GM18511 (cell line): ENCODE measurements at regions not wholly inside any gene's neighbourhood (a gene's known extent, or its start where the extent isn't known, plus 50 kb on each side); places are given as distances from the start of the nearest gene placed in this dataset.

Experiments
- ATAC-seq: cut with Tn5 transposase; IDR thresholded peaks from one replicate; pipeline ENCODE4 v1.9.1; 2021; ENCODE audit warnings: mild to moderate bottlenecking, moderate library complexity; ENCODE audit not compliant: unreplicated experiment

DNA sequence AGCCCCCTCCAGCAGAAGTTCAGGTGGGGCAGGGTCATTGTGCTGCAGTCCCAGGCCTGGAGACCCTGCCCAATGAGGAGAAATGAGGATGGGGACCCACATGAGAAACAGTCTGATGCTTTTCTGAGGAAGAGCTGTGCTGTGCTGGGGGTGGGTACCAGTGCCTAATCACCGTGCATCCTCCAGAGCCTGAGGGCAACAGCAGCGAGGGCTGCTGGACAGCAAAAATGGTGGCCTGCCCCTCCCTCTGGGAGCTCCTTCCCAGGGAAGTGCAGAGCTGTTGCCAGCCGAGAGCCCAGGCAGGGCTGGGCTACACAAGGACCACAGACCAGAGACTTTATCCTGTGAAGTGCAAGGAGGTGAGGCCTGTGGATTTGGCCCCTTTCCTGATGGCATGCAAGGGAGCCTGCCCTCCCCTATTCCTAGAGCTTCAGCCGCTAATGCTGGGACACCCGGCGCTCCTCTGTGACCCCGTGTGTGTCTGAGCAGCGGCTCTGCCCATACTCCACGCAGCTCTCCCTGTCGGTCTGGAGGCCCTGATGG lies 134.8 kb downstream of the DSEL start:
- no peak for ATAC-seq

DNA sequence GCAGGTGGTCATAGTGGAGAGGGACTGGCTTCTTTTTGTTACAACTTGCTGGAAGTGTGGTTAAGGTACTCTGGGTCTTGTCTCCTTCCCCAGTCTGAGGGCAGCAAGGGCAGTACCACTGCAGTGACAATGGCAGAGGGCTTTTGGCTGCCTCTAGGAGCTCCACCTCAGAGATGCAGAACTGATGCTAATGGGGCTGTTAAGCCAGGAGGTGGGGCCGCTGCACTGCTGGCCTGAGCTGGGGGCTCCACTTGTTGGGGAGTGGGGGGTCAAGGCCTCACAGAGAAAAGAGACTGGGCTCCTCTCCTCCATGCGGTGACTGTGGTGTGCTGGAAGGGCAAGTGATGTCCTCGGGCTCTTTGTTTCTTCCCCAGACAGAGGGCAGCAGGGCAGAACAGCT lies 135.7 kb downstream of the DSEL start:
- no peak for ATAC-seq

DNA sequence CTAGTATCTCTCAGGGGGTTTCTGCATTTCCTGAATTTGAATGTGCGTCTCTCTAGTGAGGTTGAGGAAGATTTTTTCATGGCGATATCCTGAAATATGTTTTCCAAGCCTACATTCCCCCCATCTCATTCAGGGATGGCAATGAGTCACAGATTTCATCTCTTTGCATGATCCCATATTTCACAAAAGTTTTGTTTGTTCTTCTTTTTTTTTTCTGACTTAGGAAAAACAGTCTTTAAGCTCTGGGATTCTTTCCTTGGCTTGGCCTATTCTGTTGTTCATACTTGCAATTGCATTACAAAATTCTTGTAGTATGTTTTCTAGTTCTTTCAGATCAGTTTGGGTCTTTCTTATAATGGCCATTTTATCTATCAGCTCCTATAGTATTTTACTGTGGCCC lies 136.5 kb downstream of the DSEL start:
- no peak for ATAC-seq

DNA sequence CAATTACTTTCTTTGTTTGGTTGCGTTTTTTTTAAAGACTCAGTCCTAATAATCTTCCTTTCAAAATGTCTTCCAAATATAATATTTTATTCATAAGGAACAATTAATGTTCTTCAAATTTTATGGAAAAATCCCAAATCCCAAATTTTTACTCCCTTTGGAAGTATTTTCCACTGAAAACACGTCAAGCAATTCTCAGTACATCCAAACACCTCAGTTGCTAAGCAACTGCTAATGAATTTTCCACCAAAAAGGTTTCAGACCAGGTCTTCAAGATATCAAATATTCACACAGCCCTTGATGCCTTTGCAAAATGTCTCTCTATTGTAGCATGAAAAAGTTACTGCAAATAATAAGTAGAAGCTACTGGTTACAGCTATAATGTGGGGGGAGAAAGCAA lies 140.1 kb downstream of the DSEL start:
- no peak for ATAC-seq

DNA sequence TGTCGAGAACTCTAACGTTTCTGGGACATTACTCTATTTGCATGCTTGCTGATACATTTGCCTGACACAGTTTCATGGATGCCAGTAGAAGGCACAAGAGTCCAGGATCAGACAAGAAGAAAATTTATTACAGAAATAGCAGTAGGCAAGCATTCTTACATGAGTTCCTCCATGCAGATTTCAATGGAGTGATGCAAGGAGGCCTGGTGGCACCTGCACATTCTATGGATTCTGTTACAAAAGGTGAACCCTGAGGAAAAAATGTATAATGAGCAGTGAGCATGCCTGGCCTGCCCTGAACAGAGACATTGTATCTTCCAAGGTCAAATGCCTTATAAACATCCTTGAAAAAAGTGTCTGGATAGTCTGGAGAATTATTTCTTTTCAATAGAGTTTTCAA lies 142.9 kb downstream of the DSEL start:
- no peak for ATAC-seq

DNA sequence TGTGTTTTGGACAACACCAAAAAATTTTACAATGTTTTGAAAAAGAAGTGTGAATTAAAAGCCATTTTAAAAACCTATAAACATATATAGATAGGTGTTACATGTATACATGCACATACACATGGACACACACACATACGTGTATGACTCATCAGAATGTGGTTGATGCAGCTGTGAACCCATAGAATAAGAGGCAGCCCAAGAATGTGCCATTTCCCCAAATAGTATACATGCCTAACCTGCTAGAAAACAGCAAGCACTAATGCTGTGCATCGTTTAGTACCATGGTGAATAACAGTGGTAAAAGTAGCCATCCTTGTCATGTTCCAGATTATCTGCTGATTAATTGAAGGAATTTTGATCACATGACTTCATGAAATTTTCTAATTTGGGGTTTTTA lies 149.0 kb downstream of the DSEL start:
- no peak for ATAC-seq

DNA sequence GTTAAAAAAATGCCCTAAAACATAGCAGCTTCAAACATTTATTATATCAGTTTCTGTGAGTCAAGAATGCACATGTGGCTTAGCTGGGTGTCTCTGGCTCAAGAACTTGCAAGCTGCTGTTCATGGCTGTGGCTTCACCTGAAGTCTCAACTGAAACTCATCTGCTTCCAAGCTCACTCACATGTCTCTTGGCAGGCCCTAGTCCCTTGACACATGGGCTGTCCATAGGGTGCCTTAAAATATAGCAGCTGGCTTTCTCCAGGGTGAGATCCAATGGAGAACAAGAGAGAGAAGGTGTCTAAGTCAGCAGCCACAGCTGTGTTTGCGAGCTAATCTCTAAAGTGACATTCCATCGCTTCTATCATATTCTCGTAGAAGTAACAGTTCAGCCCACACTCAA lies 152.8 kb downstream of the DSEL start:
- ATAC-seq: no peak

DNA sequence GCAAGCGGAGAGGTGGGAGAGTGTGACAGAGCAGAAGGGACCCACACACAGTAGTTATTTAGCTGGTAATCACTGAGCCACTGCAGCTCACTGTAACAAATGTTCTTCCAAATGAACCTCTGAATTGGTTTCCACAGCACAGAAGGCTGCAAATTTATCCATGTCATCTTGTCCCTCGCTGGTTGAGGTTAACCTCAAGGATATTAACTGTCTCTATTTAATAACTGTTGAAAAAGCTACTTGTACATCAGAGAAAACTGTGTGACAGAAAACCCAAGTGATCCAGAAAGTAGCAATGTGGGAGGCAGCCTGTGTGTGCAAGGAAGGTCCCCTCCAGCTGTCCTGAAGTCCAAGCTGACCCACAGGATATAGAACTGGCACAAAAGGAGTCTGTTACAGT lies 153.6 kb downstream of the DSEL start:
- no peak for ATAC-seq

DNA sequence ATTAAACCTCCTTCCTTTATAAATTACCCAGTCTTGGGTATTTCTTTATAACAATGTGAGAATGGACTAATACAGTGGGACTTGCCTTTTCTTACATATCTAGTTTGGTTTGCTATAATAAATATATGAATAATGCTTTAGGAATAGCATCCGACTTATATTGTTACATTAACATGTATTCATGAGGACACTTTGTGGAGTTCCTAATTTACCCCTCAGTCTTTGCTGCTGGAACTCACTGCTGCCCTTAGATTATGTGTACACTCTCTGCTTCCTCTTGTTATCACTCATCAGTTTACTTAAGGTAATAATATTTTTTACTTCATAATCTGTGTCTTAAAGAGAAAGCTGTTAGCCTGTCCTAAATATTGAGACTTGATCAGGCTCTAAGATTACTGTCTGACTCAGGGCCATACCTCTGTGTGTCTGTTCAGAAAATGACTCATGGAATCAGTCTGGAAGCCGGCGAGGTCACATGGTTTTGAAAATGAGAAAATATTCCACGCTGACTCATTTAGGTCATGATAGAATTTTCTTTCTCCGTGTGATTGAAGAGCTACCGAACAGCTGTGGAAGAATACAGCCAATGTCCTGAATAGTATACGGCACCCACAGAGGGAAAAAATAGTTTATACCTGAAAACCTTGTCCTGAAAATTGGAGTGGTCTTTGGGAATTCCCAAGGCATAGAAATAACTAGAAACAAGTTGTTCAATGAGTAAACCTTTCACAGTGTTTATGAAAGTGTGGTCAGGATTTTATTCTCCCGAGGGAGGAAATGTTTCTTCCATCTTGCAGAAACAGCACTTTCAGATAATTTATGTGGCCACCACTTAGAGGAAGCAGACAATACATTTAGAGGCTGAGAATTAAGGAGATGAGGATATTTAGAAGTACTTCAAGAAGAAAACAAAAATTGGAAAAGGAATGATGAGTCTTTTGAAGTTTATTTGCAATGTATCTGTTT lies 156.4 kb downstream of the DSEL start:
- ATAC-seq: peak; percentile 91

DNA sequence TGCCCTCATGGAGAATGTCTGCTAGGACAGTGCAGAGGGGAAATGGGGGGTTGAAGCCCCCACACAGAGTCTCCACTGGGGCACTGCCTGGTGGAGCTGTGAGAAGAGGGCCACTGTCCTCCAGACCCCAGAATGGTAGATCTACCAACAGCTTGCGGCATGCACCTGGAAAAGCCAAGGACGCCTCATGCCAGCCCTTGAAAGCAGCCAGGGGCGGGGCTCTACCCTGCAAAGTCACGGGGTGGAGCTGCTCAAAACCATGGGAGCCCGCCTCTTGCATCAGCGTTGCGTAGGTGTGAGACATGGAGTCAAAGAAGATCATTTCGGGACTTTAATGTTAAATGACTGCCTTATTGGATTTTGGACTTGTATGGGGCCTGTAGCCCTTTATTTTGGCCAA lies 157.6 kb downstream of the DSEL start:
- ATAC-seq: no peak

DNA sequence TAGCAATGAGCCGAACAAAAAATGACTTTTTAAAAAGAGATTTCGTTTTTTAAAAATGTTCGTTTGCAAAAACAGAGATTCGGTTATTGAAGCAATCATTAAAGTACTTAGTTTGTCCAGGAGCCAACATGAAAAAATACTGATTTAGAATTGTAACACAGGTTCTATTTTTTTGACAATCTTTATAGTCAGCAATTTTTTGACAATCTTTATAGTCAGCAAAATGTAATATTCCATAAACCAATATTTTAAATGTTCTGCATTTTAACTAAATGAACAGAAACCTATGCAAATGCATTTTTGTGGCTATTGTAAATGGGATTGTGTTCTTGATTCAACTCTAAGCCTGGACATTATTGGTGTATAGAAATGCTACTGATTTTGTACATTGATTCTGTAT lies 161.8 kb downstream of the DSEL start:
- ATAC-seq: no peak

DNA sequence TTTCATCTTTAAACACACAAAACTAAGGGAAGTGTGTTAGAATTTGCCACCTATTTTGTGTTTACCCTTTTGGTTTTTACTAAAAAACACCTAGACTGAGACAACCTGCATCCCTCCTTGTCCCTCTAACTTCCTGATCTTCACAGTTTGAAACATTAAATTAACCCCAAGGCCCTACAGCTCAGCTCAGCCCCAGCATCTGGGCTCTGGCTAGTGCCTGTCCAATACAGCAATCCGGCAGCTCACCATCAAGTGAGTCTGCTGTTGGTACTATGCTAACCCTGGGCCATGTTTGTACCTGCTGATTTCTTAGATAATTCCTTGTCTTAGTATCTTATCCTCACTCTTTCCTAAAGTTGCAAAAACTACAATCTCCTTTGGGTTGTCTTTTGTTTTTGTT lies 162.4 kb downstream of the DSEL start:
- ATAC-seq: no peak

DNA sequence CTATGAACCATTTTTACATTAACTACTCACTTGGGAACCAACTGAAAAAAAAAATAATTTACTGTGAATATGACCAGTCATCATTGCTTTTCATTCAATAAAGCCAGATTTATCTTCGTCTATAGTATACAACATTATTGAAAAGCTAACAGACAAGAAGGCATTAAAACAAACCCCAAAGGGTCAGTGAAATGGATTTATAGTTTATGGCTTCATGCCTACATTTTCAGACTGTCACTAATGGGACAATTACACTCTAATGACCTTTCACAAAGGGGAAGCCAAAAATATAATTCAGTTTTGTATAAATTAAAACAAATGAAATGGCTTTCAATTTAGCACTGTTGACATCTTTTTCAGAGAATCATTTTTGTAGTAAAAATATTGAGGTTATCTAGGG lies 169.1 kb downstream of the DSEL start:
- ATAC-seq: no peak

DNA sequence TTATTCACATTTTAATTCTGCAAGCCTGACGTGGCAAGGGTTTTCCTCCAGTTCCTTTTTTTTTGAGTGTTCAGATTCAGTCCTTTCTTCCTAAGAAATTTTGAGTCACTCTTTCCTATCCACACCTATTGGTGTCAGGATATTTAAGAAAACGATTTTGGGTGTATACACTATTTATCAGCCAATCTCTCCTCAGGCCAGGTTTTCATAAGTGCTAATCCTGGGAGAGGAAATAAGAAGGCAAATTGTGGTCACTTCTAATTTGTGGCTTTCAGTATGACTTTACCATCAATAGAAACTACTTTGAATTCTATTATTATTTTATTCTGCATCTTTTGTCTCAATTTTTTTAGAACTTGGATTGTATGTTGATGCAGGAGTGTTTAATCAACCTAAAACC lies 174.4 kb downstream of the DSEL start:
- no peak for ATAC-seq

DNA sequence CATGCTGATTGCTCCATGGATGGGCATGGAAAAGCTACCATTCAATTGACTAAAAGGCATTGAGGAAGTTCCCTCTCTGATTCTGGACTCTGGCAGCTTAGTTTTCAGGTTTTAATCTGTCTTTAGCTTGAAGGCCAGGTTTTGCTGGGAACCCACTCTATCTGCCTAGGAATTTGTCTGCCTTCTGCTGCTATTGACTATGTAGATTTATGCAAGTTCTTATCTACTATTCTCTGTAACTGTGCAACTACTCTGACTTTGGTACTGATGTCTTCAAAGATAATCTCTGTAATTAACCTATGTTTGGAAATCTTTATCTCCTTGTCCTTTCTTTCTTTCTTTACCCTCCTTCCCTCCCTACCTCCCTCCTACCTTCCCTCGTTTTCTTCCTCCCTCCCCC lies 178.8 kb downstream of the DSEL start:
- ATAC-seq: no peak

DNA sequence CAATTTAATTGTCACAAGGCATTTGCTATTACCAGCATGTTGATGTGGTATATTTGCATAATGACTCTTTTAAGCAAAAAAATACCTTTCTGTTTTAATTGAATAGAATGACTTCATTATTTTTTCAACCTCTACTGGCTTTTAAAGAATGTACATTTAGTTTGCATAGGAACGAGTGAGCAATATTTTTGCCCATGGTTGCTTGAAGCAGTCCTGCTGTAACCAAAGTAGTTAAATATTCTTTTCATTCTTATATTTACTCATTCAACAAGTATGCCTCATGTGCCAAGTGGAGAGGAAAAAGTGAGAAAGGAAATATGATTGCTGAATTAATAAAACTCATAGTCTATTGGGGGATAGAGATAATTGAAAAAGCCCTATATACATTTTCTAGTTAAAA lies 184.7 kb downstream of the DSEL start:
- no peak for ATAC-seq

DNA sequence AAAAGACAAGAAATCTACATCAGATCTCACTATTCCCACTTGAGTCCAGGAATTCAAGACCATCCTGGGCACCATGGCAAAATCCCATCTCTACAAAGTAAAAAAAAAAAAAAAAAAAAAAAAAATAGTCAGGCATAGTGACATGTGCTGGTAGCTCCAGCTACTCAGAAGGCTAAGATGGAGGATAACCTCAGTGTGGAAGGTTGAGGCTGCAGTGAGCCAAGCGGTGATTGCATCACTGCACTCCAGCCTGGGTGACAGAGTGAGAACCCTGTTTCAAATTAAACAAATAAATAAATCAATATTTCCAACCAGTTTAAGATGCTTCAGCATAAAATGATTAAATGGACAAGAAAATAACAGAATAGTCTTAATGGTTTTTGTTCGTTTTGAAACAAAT lies 197.4 kb downstream of the DSEL start:
- no peak for ATAC-seq

DNA sequence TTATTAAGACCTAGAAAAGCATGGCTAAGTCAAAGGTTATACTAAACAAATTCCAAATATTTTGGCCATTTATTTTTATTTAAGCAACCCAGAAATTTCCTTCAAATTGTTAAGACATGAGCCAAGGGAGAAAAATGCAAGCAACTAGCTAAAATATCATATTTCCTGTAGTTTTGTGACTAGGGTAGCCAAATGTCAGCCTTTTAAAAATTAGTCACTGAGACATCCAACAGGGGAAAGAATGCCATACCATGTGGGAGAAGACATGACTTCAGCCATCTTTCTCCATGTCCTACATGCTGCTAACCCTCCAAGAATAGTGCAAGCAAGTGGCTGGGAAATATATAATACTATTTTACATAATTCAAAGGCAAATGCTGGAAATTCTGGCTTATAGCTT lies 197.9 kb downstream of the DSEL start:
- ATAC-seq: no peak

DNA sequence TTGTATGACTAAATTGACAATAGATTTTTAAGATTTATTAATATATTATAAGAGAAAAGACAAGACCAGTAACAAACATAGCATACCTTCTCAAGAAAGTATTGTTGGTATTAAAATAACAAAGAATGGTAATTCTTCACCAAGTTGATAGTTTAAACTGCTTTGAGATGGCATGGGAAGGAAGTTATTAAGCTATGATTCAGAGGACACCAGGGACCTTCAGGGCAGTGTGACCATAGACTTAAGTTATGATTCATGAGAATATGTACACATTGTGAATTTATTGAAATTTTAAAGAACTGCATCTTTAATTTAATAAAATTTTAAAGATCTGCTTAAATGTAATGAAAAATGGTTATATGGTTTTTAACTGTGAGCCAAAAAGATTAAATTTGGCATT lies 205.7 kb downstream of the DSEL start:
- no peak for ATAC-seq

DNA sequence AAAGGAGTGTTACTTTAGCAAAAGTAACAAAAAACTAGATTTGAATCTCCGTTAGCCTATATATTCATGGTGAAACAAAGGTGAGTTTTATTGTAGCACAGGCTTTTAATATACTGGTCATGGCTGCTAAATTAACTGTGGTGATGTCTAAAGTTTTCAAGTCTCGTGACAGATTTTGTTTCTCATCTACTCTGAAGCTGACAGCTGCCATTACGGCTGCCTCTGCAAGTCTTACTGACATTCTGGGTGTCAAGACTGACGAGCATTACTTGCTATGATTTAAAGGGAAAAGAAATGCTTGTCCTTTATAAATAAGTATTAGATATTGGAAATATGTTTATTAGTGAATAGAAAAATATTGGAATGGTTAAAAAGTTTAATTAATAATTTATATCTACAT lies 207.7 kb downstream of the DSEL start:
- ATAC-seq: no peak

DNA sequence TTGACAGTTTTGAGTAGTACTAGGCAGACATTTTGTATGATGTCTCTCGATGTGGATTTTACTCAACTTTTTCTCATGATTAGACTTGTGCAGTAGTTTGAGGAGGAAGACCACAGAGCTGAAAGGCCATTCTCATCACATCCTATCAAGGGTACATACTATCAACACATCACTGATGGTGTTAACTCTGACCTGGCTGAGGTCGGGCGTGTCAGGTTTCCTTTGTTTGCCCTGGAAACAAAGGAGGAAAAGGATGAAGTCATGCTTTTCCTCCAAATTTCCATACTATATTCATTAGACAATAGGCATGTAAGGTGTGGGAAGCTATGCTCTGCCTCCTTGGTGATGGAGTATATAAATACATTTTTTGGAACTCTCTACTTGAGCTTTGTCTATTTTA lies 211.1 kb downstream of the DSEL start:
- no peak for ATAC-seq

DNA sequence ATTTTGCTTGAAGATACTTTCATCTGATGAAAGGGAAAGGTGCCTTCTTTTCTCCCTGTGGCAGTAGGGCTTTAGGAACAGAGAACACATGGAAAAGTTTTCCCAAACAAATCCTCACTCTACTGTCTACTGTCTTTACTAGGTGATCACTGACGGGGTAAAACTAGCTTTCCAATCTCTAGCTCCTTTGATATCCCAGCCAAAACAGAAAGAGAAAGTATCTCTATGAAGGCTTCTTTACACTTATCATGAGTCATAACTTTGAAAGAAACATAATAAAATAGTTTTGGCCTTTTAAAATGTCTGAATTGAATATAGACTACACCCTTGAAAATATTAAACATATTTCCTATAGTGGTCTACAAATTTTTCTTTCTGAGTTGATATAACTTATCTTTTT lies 214.5 kb downstream of the DSEL start:
- no peak for ATAC-seq

DNA sequence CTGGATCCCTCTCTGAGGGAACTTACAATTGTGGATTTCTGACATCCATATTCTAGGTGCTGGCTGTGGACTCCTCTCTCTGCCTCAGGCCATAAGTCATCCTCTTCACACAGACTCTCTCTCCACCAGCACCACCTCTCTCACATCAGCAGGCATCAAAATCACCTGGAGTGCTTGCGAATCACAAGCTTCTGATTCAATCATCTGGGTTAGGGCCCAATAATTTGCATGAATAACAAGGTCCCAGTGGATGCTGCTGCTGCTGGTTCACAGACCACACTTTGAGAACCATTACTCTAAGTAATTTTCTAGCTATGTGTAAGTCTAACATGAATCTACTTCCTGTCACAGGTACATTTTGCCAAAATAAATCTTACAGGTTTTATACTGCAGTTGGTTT lies 214.9 kb downstream of the DSEL start:
- ATAC-seq: no peak
